ENCODE measurements at regions not wholly inside any gene's neighbourhood (a gene's known extent, or its start where the extent isn't known, plus 50 kb on each side); places are given as distances from the start of the nearest gene placed in this dataset.

DNA sequence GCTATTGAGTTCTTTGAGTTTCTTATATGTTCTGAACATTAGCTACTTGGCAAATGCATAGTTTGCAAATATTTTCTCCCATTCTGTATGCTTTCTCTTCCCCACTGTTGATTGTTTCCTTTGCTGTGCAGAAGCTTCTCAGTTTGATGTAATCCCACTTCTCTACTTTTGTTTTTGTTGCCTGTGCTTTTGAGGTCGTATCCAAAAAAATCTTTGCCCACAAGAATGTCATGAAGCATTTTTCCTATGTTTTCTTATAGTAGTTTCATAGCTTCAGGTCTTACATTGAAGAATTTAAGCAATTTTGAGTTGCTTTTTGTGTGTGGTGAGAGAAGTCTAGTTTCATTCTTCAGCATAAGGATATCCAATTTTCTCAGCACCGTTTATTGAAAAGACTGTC, 536.7 kb upstream of the ARGLU1 start:
- H3K4me1 ChIP-seq, result no peaks in the 10 kb centered on the region
- no peak for DNase-seq (ENCODE audit: low spot score)
- peaks cover 0 to 12% of the 10 kb centered on the region in 2 donors for H3K9me3 ChIP-seq
- H3K27me3 ChIP-seq, result no peaks in the 10 kb centered on the region
- H3K4me3 ChIP-seq, result no peak overlapping the region
- no peak overlapping the region for H3K27ac ChIP-seq
- no peaks in the 10 kb centered on the region for H3K36me3 ChIP-seq
- no peak for TF ChIP-seq CTCF (IDR thresholded peaks at IDR 0.05)

GRCh38 chr13:107102676-107103075, 534.7 kb upstream of the ARGLU1 start:
- Histone ChIP-seq H3K4me1 (no peaks in the 10 kb centered on the region), H3K27me3 (no peaks in the 10 kb centered on the region), H3K4me3 (no peak overlapping the region), H3K36me3 (no peaks in the 10 kb centered on the region), H3K9me3 (no peaks in the 10 kb centered on the region), H3K27ac (no peak overlapping the region)
- no peak for DNase-seq (ENCODE audit: low spot score)
- no peak for TF ChIP-seq CTCF (IDR thresholded peaks at IDR 0.05)

GRCh38 chr13:107099661-107100060, 531.7 kb upstream of the ARGLU1 start:
- no peak for TF ChIP-seq CTCF (IDR thresholded peaks at IDR 0.05)
- DNase-seq (ENCODE audit: low spot score), result no peak
- no peaks in the 10 kb centered on the region for H3K4me1 ChIP-seq
- no peaks in the 10 kb centered on the region for H3K27me3 ChIP-seq
- H3K27ac ChIP-seq, result no peak overlapping the region
- H3K36me3 ChIP-seq, result no peaks in the 10 kb centered on the region
- H3K4me3 ChIP-seq, result no peak overlapping the region
- H3K9me3 ChIP-seq, result no peaks in the 10 kb centered on the region

DNA sequence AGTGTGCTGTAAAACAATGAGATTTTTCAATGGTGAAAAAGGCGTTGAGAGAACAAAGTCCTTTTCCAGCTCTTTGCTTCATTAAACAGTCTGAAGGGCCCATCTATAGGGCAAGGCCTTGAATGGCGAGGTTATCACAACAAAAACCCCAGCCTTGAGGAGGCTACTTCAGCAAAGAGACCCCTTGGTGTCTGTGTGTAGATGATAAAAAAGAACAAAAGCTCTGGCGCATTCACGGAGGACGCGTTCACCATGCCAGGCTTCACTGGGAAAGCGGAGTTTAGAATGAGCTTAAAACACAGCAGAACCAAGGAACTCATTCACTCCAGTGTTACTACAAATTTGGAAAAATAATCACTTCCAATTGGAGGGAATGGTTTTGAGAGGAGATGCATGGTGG, 530.0 kb upstream of the ARGLU1 start:
- no peak for TF ChIP-seq CTCF (IDR thresholded peaks at IDR 0.05)
- Histone ChIP-seq H3K27me3 (no peaks in the 10 kb centered on the region), H3K4me3 (no peak overlapping the region), H3K4me1 (no peaks in the 10 kb centered on the region), H3K9me3 (no peaks in the 10 kb centered on the region), H3K36me3 (no peaks in the 10 kb centered on the region), H3K27ac (no peak overlapping the region)
- no peak for DNase-seq (ENCODE audit: low spot score)

DNA sequence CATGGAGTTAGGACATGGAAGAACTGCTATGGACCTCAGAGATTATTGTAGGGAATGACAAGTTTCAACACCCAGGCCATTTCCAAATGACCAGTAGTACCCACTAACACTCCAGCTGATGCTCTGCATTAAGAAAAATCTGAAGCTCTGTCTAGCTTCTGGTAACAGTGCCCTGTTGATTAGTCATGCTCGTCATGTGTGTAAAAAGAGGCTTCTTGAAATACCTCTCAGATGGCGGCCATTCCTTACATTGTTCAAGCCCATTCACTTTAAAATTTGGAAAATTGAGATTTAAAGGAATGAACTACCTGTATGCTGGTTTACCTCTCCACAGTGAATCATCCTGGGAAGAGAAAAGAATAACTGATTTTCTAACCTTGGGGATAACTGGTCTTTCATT, 527.9 kb upstream of the ARGLU1 start:
- no peaks in the 10 kb centered on the region for H3K4me1 ChIP-seq
- TF ChIP-seq CTCF (IDR thresholded peaks at IDR 0.05), result no peak
- no peak overlapping the region for H3K4me3 ChIP-seq
- no peak overlapping the region for H3K27ac ChIP-seq
- DNase-seq (ENCODE audit: low spot score), result no peak
- H3K9me3 ChIP-seq, result no peaks in the 10 kb centered on the region
- H3K27me3 ChIP-seq, result no peaks in the 10 kb centered on the region
- no peaks in the 10 kb centered on the region for H3K36me3 ChIP-seq

GRCh38 chr13:107091861-107092260, 523.9 kb upstream of the ARGLU1 start:
- TF ChIP-seq CTCF (IDR thresholded peaks at IDR 0.05), result no peak
- Histone ChIP-seq H3K27ac (no peak overlapping the region), H3K27me3 (no peaks in the 10 kb centered on the region), H3K4me1 (no peaks in the 10 kb centered on the region), H3K9me3 (no peaks in the 10 kb centered on the region), H3K36me3 (no peaks in the 10 kb centered on the region), H3K4me3 (no peak overlapping the region)
- DNase-seq (ENCODE audit: low spot score), result no peak
